ENCODE measurements at regions not wholly inside any gene's neighbourhood (a gene's known extent, or its start where the extent isn't known, plus 50 kb on each side); places are given as distances from the start of the nearest gene placed in this dataset.

- no peaks in the 10 kb centered on the region for H3K36me3 ChIP-seq (ENCODE audit: control insufficient read depth in 4 of 4, insufficient read depth in 3 of 4, low read depth in 1 of 4, low read length in 3 of 4)
- no peaks in the 10 kb centered on the region for H3K4me1 ChIP-seq (ENCODE audit: control insufficient read depth in 4 of 4, insufficient read depth in 4 of 4, low read length in 3 of 4)
- no peak overlapping the region for H3K9ac ChIP-seq (ENCODE audit: low read depth in 1 of 2, low read length in 2 of 2)
- H3K9me3 ChIP-seq (ENCODE audit: control insufficient read depth in 4 of 4, low read length in 3 of 4), result no peaks in the 10 kb centered on the region
- no peak overlapping the region for H3K27ac ChIP-seq (ENCODE audit: low read depth in 1 of 2, low read length in 2 of 2)
- no peaks in the 10 kb centered on the region for H3K27me3 ChIP-seq (ENCODE audit: control insufficient read depth in 4 of 4, insufficient read depth in 4 of 4, low read length in 3 of 4)
- TF ChIP-seq FOXA1 (IDR thresholded peaks at IDR 0.05), result no peak
- TF ChIP-seq ZBTB33 (IDR thresholded peaks at IDR 0.05), result no peak
- no peak for TF ChIP-seq CTCF (IDR thresholded peaks at IDR 0.05; ENCODE audit: low read depth, low read length, missing input control)
- no peak for TF ChIP-seq JUND (IDR thresholded peaks at IDR 0.05)
- no peak for TF ChIP-seq HNF4G (IDR thresholded peaks at IDR 0.05)
- TF ChIP-seq REST (IDR thresholded peaks at IDR 0.05), result no peak
- TF ChIP-seq GABPA (IDR thresholded peaks at IDR 0.05 in 1 of 2, conservative IDR thresholded peaks at IDR 0.05 in 1 of 2), result no peak
- TF ChIP-seq YY1 (IDR thresholded peaks at IDR 0.05), result no peak
- TF ChIP-seq HNF4A (conservative IDR thresholded peaks at IDR 0.05), result no peak
- no peak for TF ChIP-seq MAX (IDR thresholded peaks at IDR 0.05)
- TF ChIP-seq ATF3 (IDR thresholded peaks at IDR 0.05), result no peak
- H3K4me3 ChIP-seq (ENCODE audit: low read depth in 1 of 3, low read length in 3 of 3), result no peak overlapping the region
- WGBS, result 73% methylated on average over 7 of the region's 7 CpGs
- no peak for DNase-seq (ENCODE audit: low spot score)
Observed at GRCh38 chr2:223142118-223142517, 90.1 kb downstream of the KCNE4 start.

- no peak overlapping the region for H3K9ac ChIP-seq (ENCODE audit: low read depth in 1 of 2, low read length in 2 of 2)
- H3K27me3 ChIP-seq (ENCODE audit: control insufficient read depth in 4 of 4, insufficient read depth in 4 of 4, low read length in 3 of 4), result no peaks in the 10 kb centered on the region
- no peak overlapping the region for H3K4me3 ChIP-seq (ENCODE audit: low read depth in 1 of 3, low read length in 3 of 3)
- 68% methylated on average over 3 of the region's 3 CpGs for WGBS
- DNase-seq (ENCODE audit: low spot score), result no peak
- no peaks in the 10 kb centered on the region for H3K36me3 ChIP-seq (ENCODE audit: control insufficient read depth in 4 of 4, insufficient read depth in 3 of 4, low read depth in 1 of 4, low read length in 3 of 4)
- no peak overlapping the region for H3K27ac ChIP-seq (ENCODE audit: low read depth in 1 of 2, low read length in 2 of 2)
- no peaks in the 10 kb centered on the region for H3K4me1 ChIP-seq (ENCODE audit: control insufficient read depth in 4 of 4, insufficient read depth in 4 of 4, low read length in 3 of 4)
- TF ChIP-seq TAF1 (conservative IDR thresholded peaks at IDR 0.05) (no peak), GABPA (IDR thresholded peaks at IDR 0.05 in 1 of 2, conservative IDR thresholded peaks at IDR 0.05 in 1 of 2) (no peak), FOXA2 (IDR thresholded peaks at IDR 0.05) (no peak), YY1 (IDR thresholded peaks at IDR 0.05) (no peak), ATF3 (IDR thresholded peaks at IDR 0.05) (no peak)
- H3K9me3 ChIP-seq (ENCODE audit: control insufficient read depth in 4 of 4, low read length in 3 of 4), result peaks cover 0 to 1% (median 0%) of the 10 kb centered on the region in 4 donors
Observed at GRCh38 chr2:223147431-223147830, 95.4 kb downstream of the KCNE4 start.

Data from liver (tissue), 8 donors.